GM18951 (cell line): ENCODE measurements at regions not wholly inside any gene's neighbourhood (a gene's known extent, or its start where the extent isn't known, plus 50 kb on each side); places are given as distances from the start of the nearest gene placed in this dataset.

ENCODE experiments used
- POLR2A ChIP-seq: IDR thresholded peaks from 4 replicates; pipeline ENCODE4 v1.6.1; 2011; ENCODE audit warnings: mild to moderate bottlenecking; ENCODE audit not compliant: insufficient read length, insufficient read depth; ENCODE audit errors: extremely low read depth
- in situ Hi-C: fragments of 300-500 bp; cut with MboI; formaldehyde crosslinking; loops from one replicate; pipeline ENCODE4 v1.12.0; 2022; ENCODE audit warnings: low sequenced_read_pairs, mixed read lengths, inconsistent platforms; ENCODE audit not compliant: unreplicated experiment

GRCh38 chr5:175104677-175105076 lies 339.3 kb downstream of the DRD1 start:
- in situ Hi-C loops = no loop called here
- TF ChIP-seq POLR2A = no peak

GRCh38 chr5:175103746-175104145 lies 340.2 kb downstream of the DRD1 start:
- no peak for TF ChIP-seq POLR2A
- in situ Hi-C loops = no loop called here

GRCh38 chr5:175102717-175103116 lies 341.3 kb downstream of the DRD1 start:
- TF ChIP-seq POLR2A = no peak
- in situ Hi-C loops = no loop called here

GRCh38 chr5:175098301-175098700 lies 345.7 kb downstream of the DRD1 start:
- in situ Hi-C loops = no loop called here
- no peak for TF ChIP-seq POLR2A

GRCh38 chr5:175096469-175097165 lies 347.4 kb downstream of the DRD1 start:
- no peak for TF ChIP-seq POLR2A
- in situ Hi-C loops = no loop called here

- in situ Hi-C loops = no loop called here
- no peak for TF ChIP-seq POLR2A
Measured at GRCh38 chr5:175094461-175094860, 349.5 kb downstream of the DRD1 start.

- in situ Hi-C loops = no loop called here
- no peak for TF ChIP-seq POLR2A
Measured at GRCh38 chr5:175092691-175093090, 351.3 kb downstream of the DRD1 start.

- no peak for TF ChIP-seq POLR2A
- in situ Hi-C loops = no loop called here
Measured at GRCh38 chr5:175088963-175089362, 355.0 kb downstream of the DRD1 start.

- no peak for TF ChIP-seq POLR2A
- in situ Hi-C loops = no loop called here
Measured at GRCh38 chr5:175082866-175083590, 358.6 kb downstream of the MSX2 start.

GRCh38 chr5:175082346-175082745 lies 358.0 kb downstream of the MSX2 start:
- TF ChIP-seq POLR2A = no peak
- in situ Hi-C loops = no loop called here

- TF ChIP-seq POLR2A = no peak
- in situ Hi-C loops = no loop called here
Measured at GRCh38 chr5:175079707-175080106, 355.3 kb downstream of the MSX2 start.

- no peak for TF ChIP-seq POLR2A
- in situ Hi-C loops = no loop called here
Measured at GRCh38 chr5:175070283-175070682, 345.9 kb downstream of the MSX2 start.

- in situ Hi-C loops = no loop called here
- no peak for TF ChIP-seq POLR2A
Measured at GRCh38 chr5:175060257-175060656, 335.9 kb downstream of the MSX2 start.

GRCh38 chr5:175059687-175060211 lies 335.4 kb downstream of the MSX2 start:
- TF ChIP-seq POLR2A = no peak
- in situ Hi-C loops = no loop called here
